ENCODE measurements at regions not wholly inside any gene's neighbourhood (a gene's known extent, or its start where the extent isn't known, plus 50 kb on each side); places are given as distances from the start of the nearest gene placed in this dataset.

GRCh38 chr18:70506511-70506910 is 217.7 kb downstream of the SOCS6 start:
- DNase-seq (ENCODE audit: insufficient read length, low spot score) (no peak), FAIRE-seq (no peak)
- no peak for TF ChIP-seq POU2F2 (IDR thresholded peaks at IDR 0.05; ENCODE audit: low read depth, low read length)
- TF ChIP-seq POLR2A (IDR thresholded peaks at IDR 0.05; ENCODE audit: low read depth, low read length): no peak
- TF ChIP-seq PAX5 (IDR thresholded peaks at IDR 0.05; ENCODE audit: insufficient read depth, low read length, severe bottlenecking): no peak
- no peak for TF ChIP-seq TAF1 (IDR thresholded peaks at IDR 0.05; ENCODE audit: low read depth, low read length)
- no peak for TF ChIP-seq POLR2AphosphoS5 (IDR thresholded peaks at IDR 0.05; ENCODE audit: low read depth, low read length)
- TF ChIP-seq SPI1 (IDR thresholded peaks at IDR 0.05; ENCODE audit: low read depth, low read length): no peak

GRCh38 chr18:70503060-70503459 is 214.2 kb downstream of the SOCS6 start:
- no peak for TF ChIP-seq POLR2AphosphoS5 (IDR thresholded peaks at IDR 0.05; ENCODE audit: low read depth, low read length)
- TF ChIP-seq POLR2A (IDR thresholded peaks at IDR 0.05; ENCODE audit: low read depth, low read length): no peak
- no peak for TF ChIP-seq PAX5 (IDR thresholded peaks at IDR 0.05; ENCODE audit: insufficient read depth, low read length, severe bottlenecking)
- no peak for TF ChIP-seq TAF1 (IDR thresholded peaks at IDR 0.05; ENCODE audit: low read depth, low read length)
- DNase-seq (ENCODE audit: insufficient read length, low spot score) (no peak), FAIRE-seq (no peak)

- FAIRE-seq (no peak), DNase-seq (ENCODE audit: insufficient read length, low spot score) (no peak)
- no peak for TF ChIP-seq PAX5 (IDR thresholded peaks at IDR 0.05; ENCODE audit: insufficient read depth, low read length, severe bottlenecking)
- TF ChIP-seq POU2F2 (IDR thresholded peaks at IDR 0.05; ENCODE audit: low read depth, low read length): no peak
- TF ChIP-seq SPI1 (IDR thresholded peaks at IDR 0.05; ENCODE audit: low read depth, low read length): no peak
- TF ChIP-seq POLR2A (IDR thresholded peaks at IDR 0.05; ENCODE audit: low read depth, low read length): no peak
- no peak for TF ChIP-seq TAF1 (IDR thresholded peaks at IDR 0.05; ENCODE audit: low read depth, low read length)
- no peak for TF ChIP-seq POLR2AphosphoS5 (IDR thresholded peaks at IDR 0.05; ENCODE audit: low read depth, low read length)
These were observed 212.5 kb downstream of the SOCS6 start for GRCh38 chr18:70501358-70501757.

- FAIRE-seq (no peak), DNase-seq (ENCODE audit: insufficient read length, low spot score) (no peak)
- TF ChIP-seq PAX5 (IDR thresholded peaks at IDR 0.05; ENCODE audit: insufficient read depth, low read length, severe bottlenecking) (no peak), POLR2A (IDR thresholded peaks at IDR 0.05; ENCODE audit: low read depth, low read length) (no peak), POU2F2 (IDR thresholded peaks at IDR 0.05; ENCODE audit: low read depth, low read length) (no peak), SPI1 (IDR thresholded peaks at IDR 0.05; ENCODE audit: low read depth, low read length) (no peak), TAF1 (IDR thresholded peaks at IDR 0.05; ENCODE audit: low read depth, low read length) (no peak), POLR2AphosphoS5 (IDR thresholded peaks at IDR 0.05; ENCODE audit: low read depth, low read length) (no peak)
These were observed 211.9 kb downstream of the SOCS6 start for GRCh38 chr18:70500748-70501147.

GRCh38 chr18:70499218-70499691 is 210.4 kb downstream of the SOCS6 start:
- TF ChIP-seq POLR2A (IDR thresholded peaks at IDR 0.05; ENCODE audit: low read depth, low read length) (no peak), POLR2AphosphoS5 (IDR thresholded peaks at IDR 0.05; ENCODE audit: low read depth, low read length) (no peak), POU2F2 (IDR thresholded peaks at IDR 0.05; ENCODE audit: low read depth, low read length) (no peak), PAX5 (IDR thresholded peaks at IDR 0.05; ENCODE audit: insufficient read depth, low read length, severe bottlenecking) (no peak), TAF1 (IDR thresholded peaks at IDR 0.05; ENCODE audit: low read depth, low read length) (no peak), SPI1 (IDR thresholded peaks at IDR 0.05; ENCODE audit: low read depth, low read length) (no peak)
- no peak for FAIRE-seq
- DNase-seq (ENCODE audit: insufficient read length, low spot score): no peak

GRCh38 chr18:70496353-70497294 is 207.8 kb downstream of the SOCS6 start:
- FAIRE-seq (no peak), DNase-seq (ENCODE audit: insufficient read length, low spot score) (no peak)
- no peak for TF ChIP-seq POLR2AphosphoS5 (IDR thresholded peaks at IDR 0.05; ENCODE audit: low read depth, low read length)
- no peak for TF ChIP-seq PAX5 (IDR thresholded peaks at IDR 0.05; ENCODE audit: insufficient read depth, low read length, severe bottlenecking)
- no peak for TF ChIP-seq POLR2A (IDR thresholded peaks at IDR 0.05; ENCODE audit: low read depth, low read length)
- no peak for TF ChIP-seq POU2F2 (IDR thresholded peaks at IDR 0.05; ENCODE audit: low read depth, low read length)
- no peak for TF ChIP-seq TAF1 (IDR thresholded peaks at IDR 0.05; ENCODE audit: low read depth, low read length)
- no peak for TF ChIP-seq SPI1 (IDR thresholded peaks at IDR 0.05; ENCODE audit: low read depth, low read length)

GRCh38 chr18:70494524-70494923 is 205.7 kb downstream of the SOCS6 start:
- TF ChIP-seq POU2F2 (IDR thresholded peaks at IDR 0.05; ENCODE audit: low read depth, low read length) (no peak), TAF1 (IDR thresholded peaks at IDR 0.05; ENCODE audit: low read depth, low read length) (no peak), PAX5 (IDR thresholded peaks at IDR 0.05; ENCODE audit: insufficient read depth, low read length, severe bottlenecking) (no peak), SPI1 (IDR thresholded peaks at IDR 0.05; ENCODE audit: low read depth, low read length) (no peak), POLR2A (IDR thresholded peaks at IDR 0.05; ENCODE audit: low read depth, low read length) (no peak), POLR2AphosphoS5 (IDR thresholded peaks at IDR 0.05; ENCODE audit: low read depth, low read length) (no peak)
- FAIRE-seq: no peak
- DNase-seq (ENCODE audit: insufficient read length, low spot score): no peak

- FAIRE-seq (no peak), DNase-seq (ENCODE audit: insufficient read length, low spot score) (no peak)
- TF ChIP-seq POLR2A (IDR thresholded peaks at IDR 0.05; ENCODE audit: low read depth, low read length) (no peak), POLR2AphosphoS5 (IDR thresholded peaks at IDR 0.05; ENCODE audit: low read depth, low read length) (no peak), TAF1 (IDR thresholded peaks at IDR 0.05; ENCODE audit: low read depth, low read length) (no peak), POU2F2 (IDR thresholded peaks at IDR 0.05; ENCODE audit: low read depth, low read length) (no peak), PAX5 (IDR thresholded peaks at IDR 0.05; ENCODE audit: insufficient read depth, low read length, severe bottlenecking) (no peak), SPI1 (IDR thresholded peaks at IDR 0.05; ENCODE audit: low read depth, low read length) (no peak)
These were observed 204.6 kb downstream of the SOCS6 start for GRCh38 chr18:70493461-70493860.

- DNase-seq (ENCODE audit: insufficient read length, low spot score) (peak; percentile 14), FAIRE-seq (peak; percentile 69)
- TF ChIP-seq POLR2AphosphoS5 (IDR thresholded peaks at IDR 0.05; ENCODE audit: low read depth, low read length): no peak
- TF ChIP-seq POU2F2 (IDR thresholded peaks at IDR 0.05; ENCODE audit: low read depth, low read length): peak; percentile 85
These were observed 203.0 kb downstream of the SOCS6 start for GRCh38 chr18:70491734-70492348.

Data from GM12891 (cell line).